Psoas muscle (tissue), 7 donors: ENCODE measurements at regions not wholly inside any gene's neighbourhood (a gene's known extent, or its start where the extent isn't known, plus 50 kb on each side); places are given as distances from the start of the nearest gene placed in this dataset.

Experiments
- ATAC-seq, 4 donors: fragments of 200-7000 bp; cut with Tn5 transposase; one replicate each; pipeline ENCODE4 v1.9.1; 2020; ENCODE audit warnings: moderate library complexity in 3 of 4, mild to moderate bottlenecking in 2 of 4
- DNase-seq, 2 donors: peaks; one replicate each; pipeline ENCODE4 v3.0.0-alpha.2; 2020
- H3K27ac ChIP-seq: fragments of 200-600 bp; one replicate; pipeline ENCODE4 v1.8.0; 2022
- H3K27me3 ChIP-seq, 3 donors: fragments of 200-600 bp in 1 of 3; one replicate each; pipeline versions ENCODE4 v1.6.1 to v1.8.0; 2013 to 2022; ENCODE audit warnings: low read length in 2 of 3, mild to moderate bottlenecking in 2 of 3, moderate library complexity in 1 of 3; ENCODE audit not compliant: insufficient read depth in 3 of 3
- H3K36me3 ChIP-seq, 2 donors: fragments of 200-600 bp in 1 of 2; one replicate each; pipeline versions ENCODE4 v1.6.1 to v1.8.0; 2013 to 2022; ENCODE audit warnings: low read depth in 1 of 2, mild to moderate bottlenecking in 1 of 2, moderate library complexity in 1 of 2; ENCODE audit not compliant: insufficient read depth in 1 of 2
- H3K4me1 ChIP-seq: fragments of 200-600 bp; one replicate; pipeline ENCODE4 v1.8.0; 2022
- H3K4me3 ChIP-seq: fragments of 200-600 bp; one replicate; pipeline ENCODE4 v1.8.0; 2022; ENCODE audit warnings: mild to moderate bottlenecking
- H3K9me3 ChIP-seq: fragments of 200-600 bp; one replicate; pipeline ENCODE4 v1.8.0; 2022
- CTCF ChIP-seq: fragments of 200-600 bp; IDR thresholded peaks from one replicate; pipeline ENCODE4 v1.8.0; 2022; ENCODE audit warnings: antibody characterized with exemption
- WGBS, 3 donors: extraction: QIAGEN DNeasy Blood & Tissue Kit; methylation state at CpG; one replicate each; pipeline versions ENCODE4 v1.1.6 to v1.1.7; 2013; 5-methylcytosine and 5-hydroxymethylcytosine counted together
- intact Hi-C, 2 donors: fragments of 100-400 bp; cut with DNase I; formaldehyde crosslinking; loops; one replicate each; pipeline versions ENCODE4 v1.11.0 to v1.14.2; 2022
- donor health status: healthy with polysubstance abuse.
- donor health status: DM: no; HTN: no; CAD: no; lungs with moderate emphysema.
- donor health status: Bipolar disorder and iron deficiency.
- donor health status: healthy.
- donor health status: DM: yes; HTN: yes; CAD: no.
- donor health status: DM: no; HTN: no; CAD: no.
- donor health status: DM: yes; HTN: yes; CAD: no.

DNA sequence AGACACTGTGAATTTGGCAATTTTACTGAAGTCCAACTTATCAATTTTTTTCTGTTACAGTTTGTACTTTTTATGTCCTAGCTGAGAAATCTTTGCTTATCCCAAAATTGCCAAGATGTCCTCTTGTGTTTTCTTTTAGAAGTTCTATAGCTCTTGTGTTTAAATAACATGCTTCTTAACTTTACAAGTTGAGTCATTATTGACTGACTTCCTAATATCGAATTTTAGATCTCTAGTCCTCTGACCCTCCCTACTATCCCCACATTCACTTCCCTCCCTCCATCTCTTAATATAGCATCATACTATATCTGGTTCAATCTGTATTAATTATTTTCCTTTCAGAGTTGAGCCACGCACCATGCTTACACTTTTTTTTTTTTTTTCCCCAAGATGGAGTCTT lies 61.9 kb downstream of the MRPL32 start:
- H3K9me3 ChIP-seq = no peaks in the 10 kb centered on the region
- no peak overlapping the region for H3K27ac ChIP-seq
- ATAC-seq (no peak), DNase-seq (no peak)
- no peaks in the 10 kb centered on the region for H3K4me1 ChIP-seq
- peaks cover 0 to 3% (median 0%) of the 10 kb centered on the region in 3 donors for H3K27me3 ChIP-seq
- TF ChIP-seq CTCF = no peak
- 80 to 88% (median 86%) methylated on average over 2 of the region's 2 CpGs for WGBS, 3 donors
- intact Hi-C loops = no loop called here
- no peaks in the 10 kb centered on the region for H3K36me3 ChIP-seq
- H3K4me3 ChIP-seq = no peak overlapping the region

GRCh38 chr7:42997611-42998010 lies 65.4 kb downstream of the MRPL32 start:
- Histone ChIP-seq H3K4me3 (no peak overlapping the region), H3K4me1 (no peaks in the 10 kb centered on the region), H3K9me3 (no peaks in the 10 kb centered on the region), H3K27ac (no peak overlapping the region), H3K36me3 (no peaks in the 10 kb centered on the region), H3K27me3 (no peaks in the 10 kb centered on the region)
- TF ChIP-seq CTCF = no peak
- ATAC-seq = no peak
- intact Hi-C loops = no loop called here
- no peak for DNase-seq
- WGBS, 3 donors = 85 to 91% (median 88%) methylated on average over 3 of the region's 3 CpGs

DNA sequence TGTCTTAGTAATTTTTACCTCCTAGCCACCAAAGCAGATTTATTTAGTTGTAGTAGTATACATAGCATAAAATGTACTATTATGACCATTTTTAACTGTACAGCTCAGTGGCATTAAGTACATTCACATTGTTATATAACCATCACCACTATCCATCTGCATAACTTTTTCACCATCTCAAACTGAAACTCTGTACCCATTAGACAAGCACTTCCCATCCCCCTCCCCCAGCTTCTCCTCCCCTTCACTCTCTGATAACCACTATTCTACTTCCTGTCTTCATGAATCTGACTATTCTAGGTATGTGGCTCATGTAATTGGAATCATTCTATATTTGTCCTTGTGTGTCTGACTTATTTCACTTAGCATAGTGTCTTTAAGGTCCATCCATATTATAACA lies 71.9 kb downstream of the MRPL32 start:
- Histone ChIP-seq H3K9me3 (no peaks in the 10 kb centered on the region), H3K36me3 (no peaks in the 10 kb centered on the region), H3K27ac (no peak overlapping the region), H3K27me3 (no peaks in the 10 kb centered on the region), H3K4me3 (no peak overlapping the region), H3K4me1 (no peaks in the 10 kb centered on the region)
- intact Hi-C loops = no loop called here
- DNase-seq = no peak
- no peak for ATAC-seq
- no peak for TF ChIP-seq CTCF

DNA sequence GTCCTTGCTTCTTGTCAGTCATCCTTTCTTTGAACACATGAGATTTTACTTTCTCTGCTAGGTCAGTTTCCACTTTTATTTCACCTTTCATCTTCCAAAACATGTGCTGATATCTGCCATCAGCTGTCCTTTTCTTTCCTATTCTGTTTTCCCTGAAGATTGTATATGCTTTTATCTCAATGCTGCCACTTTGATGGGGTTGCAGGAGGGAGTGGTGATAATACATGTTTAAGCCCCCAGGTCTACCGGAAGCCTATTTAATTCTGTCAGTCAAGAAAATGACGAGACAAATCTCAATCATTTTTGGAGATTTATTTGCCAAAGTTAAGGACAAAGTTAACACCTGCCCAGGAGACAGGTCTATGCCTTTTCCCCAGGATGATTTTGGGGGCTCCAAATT lies 73.8 kb downstream of the MRPL32 start:
- no peaks in the 10 kb centered on the region for H3K9me3 ChIP-seq
- no peaks in the 10 kb centered on the region for H3K4me1 ChIP-seq
- no peak overlapping the region for H3K4me3 ChIP-seq
- ATAC-seq = no peak
- WGBS, 3 donors = 76 to 80% (median 79%) methylated on average over 2 of the region's 2 CpGs
- H3K27ac ChIP-seq = no peak overlapping the region
- intact Hi-C loops = no loop called here
- H3K36me3 ChIP-seq = no peaks in the 10 kb centered on the region
- DNase-seq = no peak
- TF ChIP-seq CTCF = no peak
- H3K27me3 ChIP-seq = peaks cover 0 to 2% (median 0%) of the 10 kb centered on the region in 3 donors

DNA sequence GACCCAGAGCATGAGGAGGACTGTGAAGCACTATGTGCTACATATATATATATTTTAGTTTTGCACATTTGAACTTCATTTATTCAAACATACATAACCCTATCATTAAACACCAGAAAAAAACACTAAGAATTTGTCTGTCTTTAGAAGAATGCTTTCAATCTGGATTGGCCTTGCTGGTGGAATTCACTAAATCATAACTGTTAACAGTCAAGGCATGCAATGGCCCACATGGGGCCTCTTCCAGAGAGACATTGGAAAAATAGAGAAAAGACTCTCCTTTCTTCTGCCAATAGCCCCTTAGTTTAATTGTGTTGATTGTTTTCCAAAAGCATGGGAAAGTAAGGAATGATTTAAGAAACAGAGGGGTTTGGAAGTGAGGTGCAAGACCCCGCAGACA lies 77.9 kb downstream of the MRPL32 start:
- Histone ChIP-seq H3K36me3 (no peaks in the 10 kb centered on the region), H3K4me1 (no peaks in the 10 kb centered on the region), H3K4me3 (no peak overlapping the region), H3K27ac (no peak overlapping the region), H3K27me3 (peaks cover 0 to 9% (median 6%) of the 10 kb centered on the region in 3 donors), H3K9me3 (no peaks in the 10 kb centered on the region)
- 80 to 87% (median 85%) methylated on average over 1 of the region's 1 CpG for WGBS, 3 donors
- DNase-seq (no peak), ATAC-seq (no peak)
- TF ChIP-seq CTCF = no peak
- intact Hi-C loops = loop anchor here in 1 of 2 donors (10.0 kb wide), 1 partner anchor 125 kb away; no protein-coding TSS in a partner anchor
